ENCODE measurements at regions not wholly inside any gene's neighbourhood (a gene's known extent, or its start where the extent isn't known, plus 50 kb on each side); places are given as distances from the start of the nearest gene placed in this dataset.

DNA sequence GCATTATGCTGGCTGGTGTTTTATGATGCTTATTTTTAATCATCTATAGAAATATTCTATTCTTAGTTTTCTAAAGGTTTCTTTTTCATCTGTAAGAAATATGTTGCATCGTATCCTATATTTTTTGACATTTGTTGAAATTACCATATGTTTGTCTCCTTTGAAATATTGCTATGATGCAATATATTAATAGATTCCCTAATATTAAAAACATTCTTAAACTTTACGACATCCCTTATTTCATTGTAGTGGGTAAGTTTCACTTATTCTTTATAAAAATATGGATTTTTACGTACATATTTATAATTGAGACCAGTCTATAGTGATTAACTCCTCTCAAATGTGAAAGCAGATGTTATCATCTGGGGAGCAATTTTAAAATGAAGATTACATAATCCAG, 258.2 kb upstream of the DUSP10 start:
- H3K4me2 ChIP-seq (ENCODE audit: low read length): no peak overlapping the region
- TF ChIP-seq SMC3 (conservative IDR thresholded peaks at IDR 0.05; ENCODE audit: poor library complexity) (no peak), EP300 (conservative IDR thresholded peaks at IDR 0.05; ENCODE audit: poor library complexity, severe bottlenecking) (no peak), MXI1 (conservative IDR thresholded peaks at IDR 0.05; ENCODE audit: poor library complexity, severe bottlenecking) (no peak), EZH2 (IDR thresholded peaks at IDR 0.05; ENCODE audit: borderline replicate concordance, insufficient read depth, low read length, poor library complexity, severe bottlenecking) (no peak)
- no peaks in the 10 kb centered on the region for H3K27me3 ChIP-seq (ENCODE audit: insufficient read depth, low read depth, low read length)
- H3K36me3 ChIP-seq (ENCODE audit: insufficient read depth, low read length): no peaks in the 10 kb centered on the region
- H3K27ac ChIP-seq (ENCODE audit: low read length): no peak overlapping the region
- no peaks in the 10 kb centered on the region for H3K9me3 ChIP-seq (ENCODE audit: low read length)
- H2AFZ ChIP-seq (ENCODE audit: low read depth, low read length): no peak overlapping the region
- H3K9ac ChIP-seq (ENCODE audit: low read length): no peak overlapping the region
- H3K79me2 ChIP-seq (replicated peaks; ENCODE audit: insufficient read depth, low read length): no peaks in the 10 kb centered on the region
- H3K4me3 ChIP-seq (ENCODE audit: low read length): no peak overlapping the region
- no peaks in the 10 kb centered on the region for H3K9me2 ChIP-seq (ENCODE audit: insufficient read depth, low read length)
- no peaks in the 10 kb centered on the region for H3F3A ChIP-seq (ENCODE audit: insufficient read depth, low read length, poor library complexity, severe bottlenecking)
- no peaks in the 10 kb centered on the region for H4K20me1 ChIP-seq (ENCODE audit: insufficient read depth)

DNA sequence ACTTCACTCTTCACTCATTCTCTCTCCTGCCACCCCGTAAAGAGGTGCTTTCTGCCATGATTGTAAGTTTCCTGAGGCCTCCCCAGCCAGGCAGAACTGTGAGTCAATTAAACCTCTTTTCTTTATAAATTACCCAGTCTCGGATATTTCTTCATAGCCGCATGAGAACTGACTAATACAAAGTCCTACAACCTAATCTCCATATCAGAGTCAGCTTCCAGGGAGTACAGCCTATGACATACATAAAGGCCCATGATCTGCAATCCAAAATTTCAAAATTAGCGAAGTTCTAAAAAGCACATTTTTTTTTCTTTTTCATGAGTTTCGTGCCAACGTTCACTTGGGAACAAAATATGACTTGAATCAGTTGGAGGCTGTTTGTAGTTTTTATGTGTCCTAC, 256.9 kb upstream of the DUSP10 start:
- TF ChIP-seq MXI1 (conservative IDR thresholded peaks at IDR 0.05; ENCODE audit: poor library complexity, severe bottlenecking) (no peak), RAD21 (conservative IDR thresholded peaks at IDR 0.05) (no peak), POLR2AphosphoS5 (IDR thresholded peaks at IDR 0.05) (no peak), EP300 (conservative IDR thresholded peaks at IDR 0.05; ENCODE audit: poor library complexity, severe bottlenecking) (no peak), EZH2 (IDR thresholded peaks at IDR 0.05; ENCODE audit: borderline replicate concordance, insufficient read depth, low read length, poor library complexity, severe bottlenecking) (no peak), TAF1 (IDR thresholded peaks at IDR 0.05; ENCODE audit: low read depth) (no peak), SMC3 (conservative IDR thresholded peaks at IDR 0.05; ENCODE audit: poor library complexity) (no peak)
- TF ChIP-seq, protein P1, sequence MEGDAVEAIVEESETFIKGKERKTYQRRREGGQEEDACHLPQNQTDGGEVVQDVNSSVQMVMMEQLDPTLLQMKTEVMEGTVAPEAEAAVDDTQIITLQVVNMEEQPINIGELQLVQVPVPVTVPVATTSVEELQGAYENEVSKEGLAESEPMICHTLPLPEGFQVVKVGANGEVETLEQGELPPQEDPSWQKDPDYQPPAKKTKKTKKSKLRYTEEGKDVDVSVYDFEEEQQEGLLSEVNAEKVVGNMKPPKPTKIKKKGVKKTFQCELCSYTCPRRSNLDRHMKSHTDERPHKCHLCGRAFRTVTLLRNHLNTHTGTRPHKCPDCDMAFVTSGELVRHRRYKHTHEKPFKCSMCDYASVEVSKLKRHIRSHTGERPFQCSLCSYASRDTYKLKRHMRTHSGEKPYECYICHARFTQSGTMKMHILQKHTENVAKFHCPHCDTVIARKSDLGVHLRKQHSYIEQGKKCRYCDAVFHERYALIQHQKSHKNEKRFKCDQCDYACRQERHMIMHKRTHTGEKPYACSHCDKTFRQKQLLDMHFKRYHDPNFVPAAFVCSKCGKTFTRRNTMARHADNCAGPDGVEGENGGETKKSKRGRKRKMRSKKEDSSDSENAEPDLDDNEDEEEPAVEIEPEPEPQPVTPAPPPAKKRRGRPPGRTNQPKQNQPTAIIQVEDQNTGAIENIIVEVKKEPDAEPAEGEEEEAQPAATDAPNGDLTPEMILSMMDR (IDR thresholded peaks at IDR 0.05; ENCODE audit: poor library complexity, severe bottlenecking): no peak
- TF ChIP-seq, protein P2, sequence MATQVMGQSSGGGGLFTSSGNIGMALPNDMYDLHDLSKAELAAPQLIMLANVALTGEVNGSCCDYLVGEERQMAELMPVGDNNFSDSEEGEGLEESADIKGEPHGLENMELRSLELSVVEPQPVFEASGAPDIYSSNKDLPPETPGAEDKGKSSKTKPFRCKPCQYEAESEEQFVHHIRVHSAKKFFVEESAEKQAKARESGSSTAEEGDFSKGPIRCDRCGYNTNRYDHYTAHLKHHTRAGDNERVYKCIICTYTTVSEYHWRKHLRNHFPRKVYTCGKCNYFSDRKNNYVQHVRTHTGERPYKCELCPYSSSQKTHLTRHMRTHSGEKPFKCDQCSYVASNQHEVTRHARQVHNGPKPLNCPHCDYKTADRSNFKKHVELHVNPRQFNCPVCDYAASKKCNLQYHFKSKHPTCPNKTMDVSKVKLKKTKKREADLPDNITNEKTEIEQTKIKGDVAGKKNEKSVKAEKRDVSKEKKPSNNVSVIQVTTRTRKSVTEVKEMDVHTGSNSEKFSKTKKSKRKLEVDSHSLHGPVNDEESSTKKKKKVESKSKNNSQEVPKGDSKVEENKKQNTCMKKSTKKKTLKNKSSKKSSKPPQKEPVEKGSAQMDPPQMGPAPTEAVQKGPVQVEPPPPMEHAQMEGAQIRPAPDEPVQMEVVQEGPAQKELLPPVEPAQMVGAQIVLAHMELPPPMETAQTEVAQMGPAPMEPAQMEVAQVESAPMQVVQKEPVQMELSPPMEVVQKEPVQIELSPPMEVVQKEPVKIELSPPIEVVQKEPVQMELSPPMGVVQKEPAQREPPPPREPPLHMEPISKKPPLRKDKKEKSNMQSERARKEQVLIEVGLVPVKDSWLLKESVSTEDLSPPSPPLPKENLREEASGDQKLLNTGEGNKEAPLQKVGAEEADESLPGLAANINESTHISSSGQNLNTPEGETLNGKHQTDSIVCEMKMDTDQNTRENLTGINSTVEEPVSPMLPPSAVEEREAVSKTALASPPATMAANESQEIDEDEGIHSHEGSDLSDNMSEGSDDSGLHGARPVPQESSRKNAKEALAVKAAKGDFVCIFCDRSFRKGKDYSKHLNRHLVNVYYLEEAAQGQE (IDR thresholded peaks at IDR 0.05; ENCODE audit: borderline replicate concordance): no peak
- Histone ChIP-seq H3F3A (ENCODE audit: insufficient read depth, low read length, poor library complexity, severe bottlenecking) (no peaks in the 10 kb centered on the region), H3K27ac (ENCODE audit: low read length) (no peak overlapping the region), H3K9ac (ENCODE audit: low read length) (no peak overlapping the region), H3K9me3 (ENCODE audit: low read length) (no peaks in the 10 kb centered on the region), H3K36me3 (ENCODE audit: insufficient read depth, low read length) (no peaks in the 10 kb centered on the region), H4K20me1 (ENCODE audit: insufficient read depth) (no peaks in the 10 kb centered on the region), H3K79me2 (replicated peaks; ENCODE audit: insufficient read depth, low read length) (no peaks in the 10 kb centered on the region), H3K4me2 (ENCODE audit: low read length) (no peak overlapping the region), H3K4me3 (ENCODE audit: low read length) (no peak overlapping the region), H3K27me3 (ENCODE audit: insufficient read depth, low read depth, low read length) (no peaks in the 10 kb centered on the region), H3K9me2 (ENCODE audit: insufficient read depth, low read length) (no peaks in the 10 kb centered on the region), H2AFZ (ENCODE audit: low read depth, low read length) (no peak overlapping the region)

All from neural cell (in vitro differentiated cells).